Panc1 (cell line): ENCODE measurements at regions not wholly inside any gene's neighbourhood (a gene's known extent, or its start where the extent isn't known, plus 50 kb on each side); places are given as distances from the start of the nearest gene placed in this dataset.

Experiments used
- ATAC-seq: fragments of 200-7000 bp; cut with Tn5 transposase; 2 replicates; pipeline ENCODE4 v1.9.1; 2020; ENCODE audit warnings: mild to moderate bottlenecking, moderate library complexity
- BruUV-seq: library from RNA; stranded (reverse); fragments of 400-500 nt; replicated peaks from 2 replicates; lab custom pipeline; 2021; lab: Mats Ljungman, UMichigan
- CTCF ChIA-PET: fragments of 300-600 bp; sonication (Branson Sonifier 250); formaldehyde crosslinking; loops from one replicate; lab custom pipeline; 2022; ENCODE audit warnings: antibody characterized with exemption; lab: Charles Lee
- POLR2A ChIA-PET: fragments of 300-600 bp; sonication (Branson Sonifier 250); formaldehyde crosslinking; loops from one replicate; lab custom pipeline; 2022; ENCODE audit warnings: antibody characterized with exemption; lab: Charles Lee
- DNase-seq: peaks from one replicate; pipeline ENCODE4 v3.0.0-alpha.2; 2010; ENCODE audit warnings: low read depth, low spot score
- H3K27ac ChIP-seq: 2 replicates; pipeline ENCODE4 v1.5.1; 2011; ENCODE audit warnings: mild to moderate bottlenecking, low read length, inconsistent platforms
- H3K27me3 ChIP-seq: fragments of 200-500 bp; sonication (Bioruptor generic); 2 replicates; pipeline ENCODE4 v1.6.0; 2014; ENCODE audit warnings: low read length, inconsistent platforms; ENCODE audit not compliant: control insufficient read depth, insufficient read depth
- H3K36me3 ChIP-seq: fragments of 200-500 bp; sonication (Bioruptor generic); 2 replicates; pipeline ENCODE4 v1.5.1; 2014; ENCODE audit warnings: inconsistent platforms, mild to moderate bottlenecking, low read length, moderate library complexity; ENCODE audit not compliant: control insufficient read depth, insufficient read depth
- H3K4me1 ChIP-seq: 2 replicates; pipeline ENCODE4 v1.5.1; 2011; ENCODE audit warnings: inconsistent platforms, mild to moderate bottlenecking, low read length, moderate library complexity; ENCODE audit not compliant: control insufficient read depth, insufficient read depth
- H3K4me3 ChIP-seq, 2 experiments: 2 replicates each; pipeline ENCODE4 v1.5.1; 2011 to 2012; ENCODE audit warnings: low read depth in 2 of 2, low read length in 2 of 2, mild to moderate bottlenecking in 2 of 2, inconsistent platforms in 1 of 2, moderate library complexity in 1 of 2
- H3K9me3 ChIP-seq: fragments of 200-500 bp; sonication (Bioruptor generic); 2 replicates; pipeline ENCODE4 v1.5.1; 2014; ENCODE audit warnings: low read depth, mild to moderate bottlenecking, inconsistent platforms, low read length, moderate library complexity; ENCODE audit not compliant: control insufficient read depth, insufficient read depth
- CTCF ChIP-seq: fragments of 450-650 bp; IDR thresholded peaks from 2 replicates; pipeline ENCODE4 v1.5.1; 2017; ENCODE audit warnings: mild to moderate bottlenecking
- POLR2AphosphoS5 ChIP-seq: IDR thresholded peaks from 2 replicates; pipeline ENCODE4 v1.6.1; 2012; ENCODE audit warnings: mild to moderate bottlenecking, low read depth, low read length, moderate library complexity
- REST ChIP-seq, 2 experiments: IDR thresholded peaks; 2 replicates each; pipeline ENCODE4 v1.6.1; 2011 to 2012; ENCODE audit warnings: low read depth in 2 of 2, control low read depth in 1 of 2, low read length in 1 of 2, mild to moderate bottlenecking in 1 of 2, moderate library complexity in 1 of 2; ENCODE audit not compliant: insufficient read depth in 1 of 2
- SIN3A ChIP-seq: IDR thresholded peaks from 2 replicates; pipeline ENCODE4 v1.6.1; 2012; ENCODE audit warnings: low read depth, mild to moderate bottlenecking, low read length, moderate library complexity, borderline replicate concordance; ENCODE audit not compliant: insufficient read depth
- TCF7L2 ChIP-seq: IDR thresholded peaks from 2 replicates; pipeline ENCODE4 v1.6.1; 2011; ENCODE audit warnings: mild to moderate bottlenecking, low read depth, low read length, inconsistent platforms
- in situ Hi-C: cut with HindIII; loops from 2 replicates; pipeline ENCODE4 v1.10.0; 2016; ENCODE audit warnings: low sequenced_read_pairs, low pct_unique_long_range_greater_than_20kb
- intact Hi-C: fragments of 100-400 bp; cut with micrococcal nuclease; formaldehyde crosslinking; loops from one replicate; pipeline ENCODE4 v1.10.0; 2022; ENCODE audit not compliant: unreplicated experiment

GRCh38 chr22:27614650-27615007, 186.9 kb downstream of the MN1 start:
- no peaks in the 10 kb centered on the region for H3K36me3 ChIP-seq
- H3K4me3 ChIP-seq: no peak overlapping the region
- CTCF ChIA-PET: no interaction called here
- in situ Hi-C loops (no loop called here), intact Hi-C loops (no loop called here)
- POLR2A ChIA-PET: interaction anchor here (0.7 kb wide), 1 partner anchor 177 kb away, joined by 3 read pairs; no protein-coding TSS in a partner anchor
- no TSS peak for BruUV-seq
- no peaks in the 10 kb centered on the region for H3K27me3 ChIP-seq
- no peak overlapping the region for H3K27ac ChIP-seq
- TF ChIP-seq SIN3A (no peak), POLR2AphosphoS5 (no peak), TCF7L2 (no peak), REST (IDR thresholded peaks at IDR 0.05; ENCODE audit: insufficient read depth in 1 of 2, low read depth in 2 of 2, low read length in 1 of 2) (no peak), CTCF (no peak)
- ATAC-seq: no peak
- H3K4me1 ChIP-seq: no peaks in the 10 kb centered on the region
- no peak for DNase-seq
- H3K9me3 ChIP-seq: no peaks in the 10 kb centered on the region

- ChIA-PET POLR2A (no interaction called here), CTCF (no interaction called here)
- H3K27ac ChIP-seq: no peak overlapping the region
- H3K27me3 ChIP-seq: no peaks in the 10 kb centered on the region
- intact Hi-C loops (no loop called here), in situ Hi-C loops (no loop called here)
- no peaks in the 10 kb centered on the region for H3K9me3 ChIP-seq
- no peak for TF ChIP-seq REST (IDR thresholded peaks at IDR 0.05; ENCODE audit: insufficient read depth in 1 of 2, low read depth in 2 of 2, low read length in 1 of 2)
- no peak for TF ChIP-seq SIN3A
- no peak for TF ChIP-seq TCF7L2
- DNase-seq (no peak), ATAC-seq (no peak)
- no peaks in the 10 kb centered on the region for H3K36me3 ChIP-seq
- H3K4me1 ChIP-seq: no peaks in the 10 kb centered on the region
- H3K4me3 ChIP-seq: no peak overlapping the region
- BruUV-seq: no TSS peak
These were observed 186.1 kb downstream of the MN1 start for GRCh38 chr22:27615408-27615807.
